ENCODE measurements at regions not wholly inside any gene's neighbourhood (a gene's known extent, or its start where the extent isn't known, plus 50 kb on each side); places are given as distances from the start of the nearest gene placed in this dataset.
"Not testable (repeated sequence)": the region's sequence is repeated elsewhere in the genome, so short reads cannot be mapped to it uniquely, and the experiment has no call there.

- in situ Hi-C loops (cut with MboI; ENCODE audit: low sequenced_read_pairs) = no loop called here
- no peak for DNase-seq (ENCODE audit: low spot score in 2 of 2)
Measured at GRCh38 chr7:108627476-108628051, 57.9 kb downstream of the DNAJB9 start.

GRCh38 chr7:108628678-108629077 lies 59.0 kb downstream of the DNAJB9 start:
- no peaks in the 10 kb centered on the region for H3K4me1 ChIP-seq
- no peaks in the 10 kb centered on the region for H3K36me3 ChIP-seq (replicated peaks)
- no peak for DNase-seq (ENCODE audit: low spot score in 2 of 2)
- no peaks in the 10 kb centered on the region for H3K27me3 ChIP-seq (ENCODE audit: low read depth)
- no peaks in the 10 kb centered on the region; the same call in 1 of the 2 replicates for H3K9me3 ChIP-seq
- H3K4me3 ChIP-seq = no peak overlapping the region
- in situ Hi-C loops (cut with MboI; ENCODE audit: low sequenced_read_pairs) = no loop called here

More at GRCh38 chr7:108627476-108628051, 57.9 kb downstream of the DNAJB9 start:
- no peaks in the 10 kb centered on the region; the same call in 1 of the 2 replicates for H3K9me3 ChIP-seq
- H3K27me3 ChIP-seq (ENCODE audit: low read depth) = 0 out of 2 replicates have a peak, but pooled peaks cover 2% of the 10 kb centered on the region
- H3K4me3 ChIP-seq = no peak overlapping the region
- no peaks in the 10 kb centered on the region for H3K4me1 ChIP-seq
- H3K36me3 ChIP-seq (replicated peaks) = no peaks in the 10 kb centered on the region

DNA sequence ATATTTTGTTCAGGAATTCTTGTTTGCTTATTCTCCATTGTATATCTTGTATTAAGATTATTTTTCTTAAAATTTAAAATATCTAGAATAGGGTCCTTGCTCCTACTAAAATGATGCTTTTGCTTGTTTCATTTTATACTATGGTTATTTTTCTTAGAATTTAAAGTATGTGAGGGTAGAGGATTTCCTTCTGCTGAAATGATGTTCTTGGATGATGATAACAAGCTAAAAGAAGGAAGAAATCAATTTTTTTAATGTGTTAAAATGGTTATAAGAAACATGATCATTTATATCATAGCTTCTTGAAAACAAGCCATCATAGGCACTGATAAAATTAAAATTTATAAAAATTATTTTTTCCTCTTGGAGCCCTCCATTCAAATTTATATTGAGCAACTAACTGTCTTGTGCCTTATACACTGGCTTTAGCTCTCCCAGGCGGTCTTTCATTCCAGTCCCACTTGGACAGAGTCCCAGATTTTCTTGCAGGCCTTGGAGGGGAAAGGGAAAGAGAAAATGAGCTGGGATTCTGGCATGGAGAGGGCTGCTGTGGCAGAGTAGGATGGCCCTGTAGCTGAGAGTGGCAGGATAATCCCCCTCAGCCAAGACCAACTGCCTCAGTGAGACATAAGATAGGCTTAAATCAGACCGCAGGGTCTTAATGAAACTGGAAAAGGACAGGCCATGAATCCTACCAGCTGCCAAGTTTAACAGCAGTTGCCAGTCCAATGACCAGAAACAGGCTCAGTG lies 60.2 kb downstream of the DNAJB9 start:
- Histone ChIP-seq H3K4me3 (no peak overlapping the region), H3K4me1 (no peaks in the 10 kb centered on the region), H3K27me3 (ENCODE audit: low read depth) (no peaks in the 10 kb centered on the region), H3K36me3 (replicated peaks) (no peaks in the 10 kb centered on the region), H3K9me3 (no peaks in the 10 kb centered on the region)
- no peak for DNase-seq (ENCODE audit: low spot score in 2 of 2)
- in situ Hi-C loops (cut with MboI; ENCODE audit: low sequenced_read_pairs) = no loop called here

- no peak for DNase-seq (ENCODE audit: low spot score in 2 of 2)
Measured at GRCh38 chr7:108634036-108634435, 64.4 kb downstream of the DNAJB9 start.

GRCh38 chr7:108634535-108634934 lies 64.9 kb downstream of the DNAJB9 start:
- no peak overlapping the region for H3K4me3 ChIP-seq
- in situ Hi-C loops (cut with MboI; ENCODE audit: low sequenced_read_pairs) = no loop called here

More at GRCh38 chr7:108634036-108634435, 64.4 kb downstream of the DNAJB9 start:
- H3K9me3 ChIP-seq = no peaks in the 10 kb centered on the region
- H3K4me1 ChIP-seq = no peaks in the 10 kb centered on the region
- no peaks in the 10 kb centered on the region for H3K27me3 ChIP-seq (ENCODE audit: low read depth)
- in situ Hi-C loops (cut with MboI; ENCODE audit: low sequenced_read_pairs) = no loop called here
- H3K4me3 ChIP-seq = no peak overlapping the region
- no peaks in the 10 kb centered on the region for H3K36me3 ChIP-seq (replicated peaks)

GRCh38 chr7:108637049-108637621 lies 67.5 kb downstream of the DNAJB9 start:
- Histone ChIP-seq H3K36me3 (replicated peaks) (no peaks in the 10 kb centered on the region), H3K27me3 (ENCODE audit: low read depth) (peaks cover 4% of the 10 kb centered on the region; the same call in 1 of the 2 replicates), H3K4me1 (no peaks in the 10 kb centered on the region), H3K4me3 (no peak overlapping the region), H3K9me3 (no peaks in the 10 kb centered on the region)
- in situ Hi-C loops (cut with MboI; ENCODE audit: low sequenced_read_pairs) = no loop called here
- no peak for DNase-seq (ENCODE audit: low spot score in 2 of 2)

More at GRCh38 chr7:108634535-108634934, 64.9 kb downstream of the DNAJB9 start:
- Histone ChIP-seq H3K36me3 (replicated peaks) (no peaks in the 10 kb centered on the region), H3K4me1 (no peaks in the 10 kb centered on the region), H3K27me3 (ENCODE audit: low read depth) (no peaks in the 10 kb centered on the region), H3K9me3 (no peaks in the 10 kb centered on the region)
- no peak for DNase-seq (ENCODE audit: low spot score in 2 of 2)

- no peaks in the 10 kb centered on the region for H3K9me3 ChIP-seq
- no peaks in the 10 kb centered on the region for H3K36me3 ChIP-seq (replicated peaks)
- in situ Hi-C loops (cut with MboI; ENCODE audit: low sequenced_read_pairs) = no loop called here
- no peak overlapping the region for H3K4me3 ChIP-seq
- no peak for DNase-seq (ENCODE audit: low spot score in 2 of 2)
- H3K27me3 ChIP-seq (ENCODE audit: low read depth) = peaks cover 4% of the 10 kb centered on the region; the same call in 1 of the 2 replicates
- no peaks in the 10 kb centered on the region for H3K4me1 ChIP-seq
Measured at GRCh38 chr7:108642126-108642525, 72.5 kb downstream of the DNAJB9 start.

DNA sequence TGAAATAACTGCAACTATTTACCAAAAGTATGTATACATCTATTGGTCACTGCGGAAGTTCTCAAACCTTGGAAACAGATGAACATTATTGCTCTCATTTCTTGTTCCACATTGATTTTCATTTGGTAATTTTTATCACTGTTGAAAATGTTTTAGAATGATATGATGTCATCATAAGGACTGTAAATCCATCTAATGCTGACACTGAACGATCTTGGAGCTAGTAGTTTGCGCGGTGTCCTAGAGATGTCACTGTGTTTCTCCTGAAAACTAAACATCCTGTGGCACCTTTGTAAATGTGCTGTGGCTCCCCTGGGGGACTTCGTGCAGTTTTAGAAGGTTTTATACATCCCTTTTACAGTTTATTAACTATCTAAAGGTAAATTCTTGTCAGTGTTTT lies 73.5 kb downstream of the DNAJB9 start:
- Histone ChIP-seq H3K4me3 (no peak overlapping the region), H3K9me3 (no peaks in the 10 kb centered on the region), H3K27me3 (ENCODE audit: low read depth) (peaks cover 4% of the 10 kb centered on the region; the same call in 1 of the 2 replicates), H3K4me1 (no peaks in the 10 kb centered on the region), H3K36me3 (replicated peaks) (no peaks in the 10 kb centered on the region)
- in situ Hi-C loops (cut with MboI; ENCODE audit: low sequenced_read_pairs) = no loop called here
- no peak for DNase-seq (ENCODE audit: low spot score in 2 of 2)

- in situ Hi-C loops (cut with MboI; ENCODE audit: low sequenced_read_pairs) = no loop called here
- Histone ChIP-seq H3K27me3 (ENCODE audit: low read depth) (no peaks in the 10 kb centered on the region), H3K4me1 (peaks cover 3% of the 10 kb centered on the region), H3K4me3 (no peak overlapping the region), H3K36me3 (replicated peaks) (no peaks in the 10 kb centered on the region), H3K9me3 (no peaks in the 10 kb centered on the region)
- DNase-seq (ENCODE audit: low spot score in 2 of 2) = no peak
Measured at GRCh38 chr7:108648989-108649388, 79.3 kb downstream of the DNAJB9 start.

- no peaks in the 10 kb centered on the region for H3K27me3 ChIP-seq (ENCODE audit: low read depth)
- H3K4me3 ChIP-seq = no peak overlapping the region
- no peaks in the 10 kb centered on the region for H3K36me3 ChIP-seq (replicated peaks)
- DNase-seq (ENCODE audit: low spot score in 2 of 2) = no peak
- H3K4me1 ChIP-seq = peaks cover 3% of the 10 kb centered on the region
- no peaks in the 10 kb centered on the region for H3K9me3 ChIP-seq
- in situ Hi-C loops (cut with MboI; ENCODE audit: low sequenced_read_pairs) = no loop called here
Measured at GRCh38 chr7:108650467-108650866, 80.8 kb downstream of the DNAJB9 start.

DNA sequence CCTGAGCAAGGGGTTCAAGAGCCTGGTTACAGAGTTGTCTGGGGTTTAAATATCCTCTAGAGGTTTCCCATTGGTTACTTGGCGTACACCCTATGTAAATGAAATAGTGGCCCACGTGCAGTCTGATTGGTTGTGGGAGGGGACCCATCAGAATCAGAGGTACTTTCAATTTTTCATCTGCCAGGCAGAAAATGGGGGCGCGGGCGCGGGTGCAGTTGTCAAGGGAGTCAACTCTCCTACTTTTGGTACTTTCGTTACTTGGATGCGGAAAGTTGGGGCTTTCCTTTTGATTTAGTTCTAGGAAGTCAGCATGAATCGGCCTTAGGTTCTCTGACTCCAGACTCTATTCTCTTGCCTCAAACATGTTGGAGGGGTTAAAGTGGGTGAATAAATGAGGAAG lies 83.2 kb downstream of the DNAJB9 start:
- no peaks in the 10 kb centered on the region for H3K36me3 ChIP-seq (replicated peaks)
- H3K4me1 ChIP-seq = peaks cover 3% of the 10 kb centered on the region
- DNase-seq (ENCODE audit: low spot score in 2 of 2) = no peak
- in situ Hi-C loops (cut with MboI; ENCODE audit: low sequenced_read_pairs) = no loop called here
- no peaks in the 10 kb centered on the region for H3K27me3 ChIP-seq (ENCODE audit: low read depth)
- H3K9me3 ChIP-seq = no peaks in the 10 kb centered on the region
- no peak overlapping the region for H3K4me3 ChIP-seq

- no peaks in the 10 kb centered on the region for H3K36me3 ChIP-seq (replicated peaks)
Measured at GRCh38 chr7:108653526-108653925, 83.9 kb downstream of the DNAJB9 start.

DNA sequence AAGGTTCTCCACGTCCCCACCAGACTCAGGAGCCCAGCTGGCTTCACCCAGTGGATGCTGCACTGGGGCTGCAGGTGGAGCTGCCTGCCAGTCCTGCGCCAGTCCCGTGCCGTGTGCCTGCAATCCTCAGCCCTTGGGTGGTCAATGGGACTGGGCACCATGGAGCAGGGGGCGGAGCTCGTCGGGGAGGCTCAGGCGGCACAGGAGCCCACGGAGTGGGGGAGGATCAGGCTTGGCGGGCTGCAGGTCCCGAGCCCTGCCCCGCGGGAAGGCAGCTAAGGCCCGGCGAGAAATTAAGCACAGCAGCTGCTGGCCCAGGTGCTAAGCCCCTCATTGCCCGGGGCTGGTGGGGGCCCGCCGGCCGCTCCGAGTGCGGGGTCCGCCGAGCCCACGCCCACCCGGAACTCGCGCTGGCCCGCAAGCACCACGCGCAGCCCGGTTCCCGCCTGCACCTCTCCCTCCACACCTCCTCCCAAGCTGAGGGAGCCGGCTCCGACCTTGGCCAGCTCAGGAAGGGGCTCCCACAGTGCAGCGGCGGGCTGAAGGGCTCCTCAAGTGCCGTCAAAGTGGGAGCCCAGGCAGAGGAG lies 87.6 kb downstream of the DNAJB9 start:
- H3K36me3 ChIP-seq (replicated peaks); H3K4me1 ChIP-seq; H3K27me3 ChIP-seq (ENCODE audit: low read depth); H3K9me3 ChIP-seq; DNase-seq (ENCODE audit: low spot score in 2 of 2); H3K4me3 ChIP-seq; in situ Hi-C loops (cut with MboI; ENCODE audit: low sequenced_read_pairs): not testable (repeated sequence)

More at GRCh38 chr7:108653526-108653925, 83.9 kb downstream of the DNAJB9 start:
- no peak for DNase-seq (ENCODE audit: low spot score in 2 of 2)
- H3K4me1 ChIP-seq = peaks cover 3% of the 10 kb centered on the region
- H3K4me3 ChIP-seq = no peak overlapping the region
- H3K27me3 ChIP-seq (ENCODE audit: low read depth) = no peaks in the 10 kb centered on the region
- in situ Hi-C loops (cut with MboI; ENCODE audit: low sequenced_read_pairs) = no loop called here
- H3K9me3 ChIP-seq = no peaks in the 10 kb centered on the region

DNA sequence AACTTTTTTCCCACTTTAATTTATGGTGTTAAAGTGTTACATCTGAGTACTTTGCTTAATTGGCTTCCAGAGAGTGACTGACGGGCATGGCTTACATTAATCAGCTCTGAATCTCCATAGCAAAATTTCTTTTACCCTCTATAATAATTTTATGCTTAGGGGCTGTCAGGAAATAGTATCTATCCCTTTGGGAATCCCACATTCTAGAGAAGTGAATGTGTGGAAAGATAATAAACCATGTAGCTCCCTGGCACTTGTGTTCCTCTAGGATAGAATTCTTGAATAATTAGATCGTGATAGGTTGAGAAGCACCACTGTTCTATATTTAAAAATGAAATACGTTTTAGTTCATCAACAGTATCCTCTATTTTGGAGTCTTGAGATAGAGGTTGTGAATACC lies 89.6 kb downstream of the DNAJB9 start:
- Histone ChIP-seq H3K9me3 (no peaks in the 10 kb centered on the region), H3K4me3 (no peak overlapping the region), H3K4me1 (no peaks in the 10 kb centered on the region; the same call in 1 of the 2 replicates), H3K36me3 (replicated peaks) (no peaks in the 10 kb centered on the region), H3K27me3 (ENCODE audit: low read depth) (peaks cover 3% of the 10 kb centered on the region; the same call in 1 of the 2 replicates)
- in situ Hi-C loops (cut with MboI; ENCODE audit: low sequenced_read_pairs) = no loop called here
- DNase-seq (ENCODE audit: low spot score in 2 of 2) = no peak
